ENCODE measurements at regions not wholly inside any gene's neighbourhood (a gene's known extent, or its start where the extent isn't known, plus 50 kb on each side); places are given as distances from the start of the nearest gene placed in this dataset.

GRCh38 chr4:56283375-56283774, 103.9 kb downstream of the AASDH start:
- TF ChIP-seq CTCF (IDR thresholded peaks at IDR 0.05; ENCODE audit: poor library complexity) = no peak
- no peak for TF ChIP-seq EZH2 (IDR thresholded peaks at IDR 0.05; ENCODE audit: borderline replicate concordance)
